Endothelial cell (in vitro differentiated cells): ENCODE measurements at regions not wholly inside any gene's neighbourhood (a gene's known extent, or its start where the extent isn't known, plus 50 kb on each side); places are given as distances from the start of the nearest gene placed in this dataset.

Source experiments
- DNase-seq: peaks from one replicate; pipeline ENCODE4 v3.0.0; 2021; ENCODE audit warnings: low spot score
- H3K27ac Mint-ChIP-seq: one replicate; pipeline ENCODE4 v1.8.0; 2021; ENCODE audit warnings: mixed read lengths, inconsistent platforms; ENCODE audit not compliant: unreplicated experiment
- H3K27me3 Mint-ChIP-seq: one replicate; pipeline ENCODE4 v1.8.0; 2021; ENCODE audit warnings: mild to moderate bottlenecking, moderate library complexity, mixed read lengths, inconsistent platforms; ENCODE audit not compliant: unreplicated experiment
- H3K36me3 Mint-ChIP-seq: one replicate; pipeline ENCODE4 v1.8.0; 2021; ENCODE audit warnings: mild to moderate bottlenecking, low read depth, mixed read lengths, inconsistent platforms; ENCODE audit not compliant: unreplicated experiment
- H3K4me1 Mint-ChIP-seq: one replicate; pipeline ENCODE4 v1.8.0; 2021; ENCODE audit warnings: mild to moderate bottlenecking, mixed read lengths, inconsistent platforms; ENCODE audit not compliant: unreplicated experiment
- H3K4me3 Mint-ChIP-seq: one replicate; pipeline ENCODE4 v1.8.0; 2021; ENCODE audit warnings: mild to moderate bottlenecking, mixed read lengths, inconsistent platforms; ENCODE audit not compliant: unreplicated experiment
- H3K9me3 Mint-ChIP-seq: one replicate; pipeline ENCODE4 v1.8.0; 2021; ENCODE audit warnings: mixed read lengths, inconsistent platforms; ENCODE audit not compliant: unreplicated experiment
- CTCF ChIP-seq: fragments of 200-600 bp; sonication (generic); IDR thresholded peaks from one replicate; pipeline ENCODE4 v1.5.0; 2021; ENCODE audit warnings: antibody characterized with exemption; ENCODE audit not compliant: unreplicated experiment

- H3K9me3 Mint-ChIP-seq: peaks cover 3% of the 10 kb centered on the region
- no peak for TF ChIP-seq CTCF
- peaks cover 6% of the 10 kb centered on the region for H3K36me3 Mint-ChIP-seq
- no peak overlapping the region for H3K27ac Mint-ChIP-seq
- no peak overlapping the region for H3K4me3 Mint-ChIP-seq
- peaks cover 4% of the 10 kb centered on the region for H3K4me1 Mint-ChIP-seq
- H3K27me3 Mint-ChIP-seq: peaks cover 3% of the 10 kb centered on the region
- DNase-seq: no peak
These were observed 239.7 kb downstream of the DNAJB9 start for GRCh38 chr7:108809356-108809755.

GRCh38 chr7:108810756-108811385 lies 241.2 kb downstream of the DNAJB9 start:
- Mint-ChIP-seq H3K4me3 (no peak overlapping the region), H3K4me1 (peaks cover 4% of the 10 kb centered on the region), H3K27ac (no peak overlapping the region), H3K27me3 (no peaks in the 10 kb centered on the region), H3K36me3 (peaks cover 7% of the 10 kb centered on the region), H3K9me3 (peaks cover 4% of the 10 kb centered on the region)
- DNase-seq: no peak
- TF ChIP-seq CTCF: no peak

GRCh38 chr7:108813251-108814014 lies 243.8 kb downstream of the DNAJB9 start:
- TF ChIP-seq CTCF: no peak
- peaks cover 4% of the 10 kb centered on the region for H3K9me3 Mint-ChIP-seq
- peaks cover 4% of the 10 kb centered on the region for H3K4me1 Mint-ChIP-seq
- no peak for DNase-seq
- H3K27ac Mint-ChIP-seq: no peak overlapping the region
- H3K4me3 Mint-ChIP-seq: no peak overlapping the region
- H3K36me3 Mint-ChIP-seq: peaks cover 7% of the 10 kb centered on the region
- no peaks in the 10 kb centered on the region for H3K27me3 Mint-ChIP-seq

- DNase-seq: no peak
- Mint-ChIP-seq H3K4me3 (no peak overlapping the region), H3K9me3 (peaks cover 4% of the 10 kb centered on the region), H3K36me3 (peaks cover 7% of the 10 kb centered on the region), H3K4me1 (peaks cover 4% of the 10 kb centered on the region), H3K27me3 (no peaks in the 10 kb centered on the region), H3K27ac (no peak overlapping the region)
- no peak for TF ChIP-seq CTCF
These were observed 246.1 kb downstream of the DNAJB9 start for GRCh38 chr7:108815815-108816214.

- H3K4me3 Mint-ChIP-seq: no peak overlapping the region
- DNase-seq: no peak
- peaks cover 4% of the 10 kb centered on the region for H3K9me3 Mint-ChIP-seq
- no peaks in the 10 kb centered on the region for H3K27me3 Mint-ChIP-seq
- TF ChIP-seq CTCF: no peak
- peaks cover 4% of the 10 kb centered on the region for H3K4me1 Mint-ChIP-seq
- peaks cover 7% of the 10 kb centered on the region for H3K36me3 Mint-ChIP-seq
- no peak overlapping the region for H3K27ac Mint-ChIP-seq
These were observed 249.1 kb downstream of the DNAJB9 start for GRCh38 chr7:108818742-108819141.
